ENCODE measurements at regions not wholly inside any gene's neighbourhood (a gene's known extent, or its start where the extent isn't known, plus 50 kb on each side); places are given as distances from the start of the nearest gene placed in this dataset.

GRCh38 chr7:131222171-131222570 lies 105.5 kb upstream of the MKLN1 start:
- Mint-ChIP-seq H3K4me1 (peaks cover 24 to 34% (median 30%) of the 10 kb centered on the region in 3 donors), H3K27me3 (no peaks in the 10 kb centered on the region), H3K9me3 (no peaks in the 10 kb centered on the region), H3K4me3 (no peak overlapping the region), H3K27ac (no peak overlapping the region), H3K36me3 (no peaks in the 10 kb centered on the region)

GRCh38 chr7:131223151-131223550 lies 104.5 kb upstream of the MKLN1 start:
- Mint-ChIP-seq H3K4me3 (peak overlapping the region in 1 of 4 donors; percentile 65), H3K27me3 (no peaks in the 10 kb centered on the region), H3K9me3 (no peaks in the 10 kb centered on the region), H3K27ac (no peak overlapping the region), H3K4me1 (peaks cover 21 to 30% (median 28%) of the 10 kb centered on the region in 3 donors), H3K36me3 (no peaks in the 10 kb centered on the region)

GRCh38 chr7:131224996-131225395 lies 102.7 kb upstream of the MKLN1 start:
- no peak overlapping the region for H3K4me3 Mint-ChIP-seq
- no peak overlapping the region for H3K27ac Mint-ChIP-seq

GRCh38 chr7:131225619-131226513 lies 101.8 kb upstream of the MKLN1 start:
- Mint-ChIP-seq H3K4me3 (peak overlapping the region in 1 of 4 donors; percentile 61), H3K27me3 (no peaks in the 10 kb centered on the region), H3K9me3 (no peaks in the 10 kb centered on the region), H3K36me3 (no peaks in the 10 kb centered on the region), H3K27ac (peak overlapping the region in 1 of 3 donors; percentile 3), H3K4me1 (peaks cover 4 to 9% (median 8%) of the 10 kb centered on the region in 3 donors)

More at GRCh38 chr7:131224996-131225395, 102.7 kb upstream of the MKLN1 start:
- Mint-ChIP-seq H3K36me3 (no peaks in the 10 kb centered on the region), H3K9me3 (no peaks in the 10 kb centered on the region), H3K27me3 (no peaks in the 10 kb centered on the region), H3K4me1 (peaks cover 6 to 15% (median 11%) of the 10 kb centered on the region in 3 donors)

- H3K36me3 Mint-ChIP-seq = no peaks in the 10 kb centered on the region
- H3K27ac Mint-ChIP-seq = peak overlapping the region in 1 of 3 donors; percentile 3
- no peaks in the 10 kb centered on the region for H3K9me3 Mint-ChIP-seq
- no peaks in the 10 kb centered on the region for H3K27me3 Mint-ChIP-seq
- H3K4me1 Mint-ChIP-seq = peaks cover 5 to 14% (median 11%) of the 10 kb centered on the region in 3 donors
- H3K4me3 Mint-ChIP-seq = no peak overlapping the region
Observed at GRCh38 chr7:131226514-131226865, 101.2 kb upstream of the MKLN1 start.

- H3K27ac Mint-ChIP-seq = peak overlapping the region; percentile 32 to 95 (median 45)
- H3K4me1 Mint-ChIP-seq = peaks cover 11 to 18% (median 12%) of the 10 kb centered on the region in 3 donors
- H3K4me3 Mint-ChIP-seq = peak overlapping the region; percentile 56 to 90 (median 84)
Observed at GRCh38 chr7:131231381-131232220, 96.1 kb upstream of the MKLN1 start.

GRCh38 chr7:131232768-131233167 lies 94.9 kb upstream of the MKLN1 start:
- H3K27ac Mint-ChIP-seq = peak overlapping the region in 1 of 3 donors; percentile 23
- H3K4me3 Mint-ChIP-seq = no peak overlapping the region
- no peaks in the 10 kb centered on the region for H3K36me3 Mint-ChIP-seq
- no peaks in the 10 kb centered on the region for H3K9me3 Mint-ChIP-seq
- no peaks in the 10 kb centered on the region for H3K27me3 Mint-ChIP-seq
- H3K4me1 Mint-ChIP-seq = peaks cover 11 to 18% (median 14%) of the 10 kb centered on the region in 3 donors

More at GRCh38 chr7:131231381-131232220, 96.1 kb upstream of the MKLN1 start:
- H3K36me3 Mint-ChIP-seq = no peaks in the 10 kb centered on the region
- H3K27me3 Mint-ChIP-seq = no peaks in the 10 kb centered on the region
- no peaks in the 10 kb centered on the region for H3K9me3 Mint-ChIP-seq

- Mint-ChIP-seq H3K36me3 (no peaks in the 10 kb centered on the region), H3K4me3 (no peak overlapping the region), H3K9me3 (no peaks in the 10 kb centered on the region), H3K27me3 (no peaks in the 10 kb centered on the region), H3K4me1 (peaks cover 11 to 18% (median 15%) of the 10 kb centered on the region in 3 donors), H3K27ac (peak overlapping the region in 1 of 3 donors; percentile 23)
Observed at GRCh38 chr7:131233193-131233592, 94.5 kb upstream of the MKLN1 start.

GRCh38 chr7:131234719-131235488 lies 92.8 kb upstream of the MKLN1 start:
- Mint-ChIP-seq H3K27ac (peak overlapping the region in 1 of 3 donors; percentile 28), H3K9me3 (no peaks in the 10 kb centered on the region), H3K27me3 (no peaks in the 10 kb centered on the region), H3K4me1 (peaks cover 11 to 18% (median 16%) of the 10 kb centered on the region in 3 donors), H3K4me3 (no peak overlapping the region), H3K36me3 (no peaks in the 10 kb centered on the region)

- Mint-ChIP-seq H3K4me1 (peaks cover 11 to 16% (median 15%) of the 10 kb centered on the region in 3 donors), H3K27ac (peak overlapping the region in 2 of 3 donors; percentile 8 to 28), H3K4me3 (peak overlapping the region in 1 of 4 donors; percentile 3), H3K36me3 (no peaks in the 10 kb centered on the region), H3K27me3 (no peaks in the 10 kb centered on the region), H3K9me3 (no peaks in the 10 kb centered on the region)
Observed at GRCh38 chr7:131235489-131236317, 92.0 kb upstream of the MKLN1 start.

- Mint-ChIP-seq H3K9me3 (no peaks in the 10 kb centered on the region), H3K36me3 (no peaks in the 10 kb centered on the region), H3K4me3 (no peak overlapping the region), H3K27ac (no peak overlapping the region), H3K27me3 (no peaks in the 10 kb centered on the region), H3K4me1 (peaks cover 10 to 15% (median 11%) of the 10 kb centered on the region in 3 donors)
Observed at GRCh38 chr7:131236318-131236672, 91.4 kb upstream of the MKLN1 start.

GRCh38 chr7:131238347-131238931 lies 89.2 kb upstream of the MKLN1 start:
- H3K4me1 Mint-ChIP-seq = peaks cover 4 to 7% (median 5%) of the 10 kb centered on the region in 3 donors
- H3K27ac Mint-ChIP-seq = peak overlapping the region in 1 of 3 donors; percentile 20
- H3K36me3 Mint-ChIP-seq = no peaks in the 10 kb centered on the region
- no peaks in the 10 kb centered on the region for H3K9me3 Mint-ChIP-seq
- H3K27me3 Mint-ChIP-seq = no peaks in the 10 kb centered on the region
- no peak overlapping the region for H3K4me3 Mint-ChIP-seq

GRCh38 chr7:131241386-131241785 lies 86.3 kb upstream of the MKLN1 start:
- H3K27me3 Mint-ChIP-seq = no peaks in the 10 kb centered on the region
- H3K9me3 Mint-ChIP-seq = no peaks in the 10 kb centered on the region
- peaks cover 0 to 5% (median 0%) of the 10 kb centered on the region in 3 donors for H3K4me1 Mint-ChIP-seq
- H3K4me3 Mint-ChIP-seq = no peak overlapping the region
- no peaks in the 10 kb centered on the region for H3K36me3 Mint-ChIP-seq
- H3K27ac Mint-ChIP-seq = no peak overlapping the region

Data from IgD-negative memory B cell (primary cell).